ENCODE measurements at regions not wholly inside any gene's neighbourhood (a gene's known extent, or its start where the extent isn't known, plus 50 kb on each side); places are given as distances from the start of the nearest gene placed in this dataset.

- no peak for TF ChIP-seq CTCF (IDR thresholded peaks at IDR 0.05)
- TF ChIP-seq POLR2A (IDR thresholded peaks at IDR 0.05) = no peak
Observed at GRCh38 chr21:39083377-39084008, 99.8 kb downstream of the PSMG1 start.

Data from body of pancreas (tissue), 4 donors.